NOMO-1 (cell line): ENCODE measurements at regions not wholly inside any gene's neighbourhood (a gene's known extent, or its start where the extent isn't known, plus 50 kb on each side); places are given as distances from the start of the nearest gene placed in this dataset.
"Not testable (repeated sequence)": the region's sequence is repeated elsewhere in the genome, so short reads cannot be mapped to it uniquely, and the experiment has no call there.

Experiments used
- DNase-seq, 2 experiments: peaks; one replicate each; lab custom pipeline; 2025; ENCODE audit not compliant: unreplicated experiment in 2 of 2; lab: John Stamatoyannopoulos, UW

GRCh38 chr6:48553467-48554189 lies 442.6 kb upstream of the PTCHD4 start:
- DNase-seq, result no peak

GRCh38 chr6:48552905-48553304 lies 441.9 kb upstream of the PTCHD4 start:
- DNase-seq, result no peak

GRCh38 chr6:48550603-48551002 lies 439.6 kb upstream of the PTCHD4 start:
- DNase-seq, result no peak

GRCh38 chr6:48542191-48542590 lies 431.2 kb upstream of the PTCHD4 start:
- DNase-seq, result no peak

- DNase-seq, result no peak
These were observed 430.7 kb upstream of the PTCHD4 start for GRCh38 chr6:48541649-48542048.

- peak; percentile 5 to 8 for DNase-seq
These were observed 424.6 kb upstream of the PTCHD4 start for GRCh38 chr6:48535582-48536009.

- not testable (repeated sequence) for DNase-seq
These were observed 420.0 kb upstream of the PTCHD4 start for GRCh38 chr6:48530978-48531377.

- no peak for DNase-seq
These were observed 414.9 kb upstream of the PTCHD4 start for GRCh38 chr6:48525849-48526248.

GRCh38 chr6:48520951-48521350 lies 410.0 kb upstream of the PTCHD4 start:
- DNase-seq, result no peak

- DNase-seq, result no peak
These were observed 401.4 kb upstream of the PTCHD4 start for GRCh38 chr6:48512390-48512789.

GRCh38 chr6:48511378-48511777 lies 400.4 kb upstream of the PTCHD4 start:
- DNase-seq, result no peak

GRCh38 chr6:48505621-48506020 lies 394.6 kb upstream of the PTCHD4 start:
- DNase-seq, result no peak

- DNase-seq, result not testable (repeated sequence)
These were observed 382.4 kb upstream of the PTCHD4 start for GRCh38 chr6:48493432-48493831.

GRCh38 chr6:48490658-48491057 lies 379.7 kb upstream of the PTCHD4 start:
- DNase-seq, result no peak

- no peak for DNase-seq
These were observed 375.9 kb upstream of the PTCHD4 start for GRCh38 chr6:48486876-48487275.

- DNase-seq, result no peak
These were observed 375.4 kb upstream of the PTCHD4 start for GRCh38 chr6:48486373-48486772.

GRCh38 chr6:48476257-48476656 lies 365.3 kb upstream of the PTCHD4 start:
- DNase-seq, result no peak

- no peak for DNase-seq
These were observed 364.3 kb upstream of the PTCHD4 start for GRCh38 chr6:48475275-48475674.

- DNase-seq, result no peak
These were observed 363.8 kb upstream of the PTCHD4 start for GRCh38 chr6:48474830-48475229.

GRCh38 chr6:48474136-48474535 lies 363.1 kb upstream of the PTCHD4 start:
- DNase-seq, result no peak

- DNase-seq, result no peak
These were observed 361.5 kb upstream of the PTCHD4 start for GRCh38 chr6:48472535-48472934.

GRCh38 chr6:48472091-48472490 lies 361.1 kb upstream of the PTCHD4 start:
- no peak for DNase-seq

- no peak for DNase-seq
These were observed 360.3 kb upstream of the PTCHD4 start for GRCh38 chr6:48471326-48471725.
